ENCODE measurements at regions not wholly inside any gene's neighbourhood (a gene's known extent, or its start where the extent isn't known, plus 50 kb on each side); places are given as distances from the start of the nearest gene placed in this dataset.

DNA sequence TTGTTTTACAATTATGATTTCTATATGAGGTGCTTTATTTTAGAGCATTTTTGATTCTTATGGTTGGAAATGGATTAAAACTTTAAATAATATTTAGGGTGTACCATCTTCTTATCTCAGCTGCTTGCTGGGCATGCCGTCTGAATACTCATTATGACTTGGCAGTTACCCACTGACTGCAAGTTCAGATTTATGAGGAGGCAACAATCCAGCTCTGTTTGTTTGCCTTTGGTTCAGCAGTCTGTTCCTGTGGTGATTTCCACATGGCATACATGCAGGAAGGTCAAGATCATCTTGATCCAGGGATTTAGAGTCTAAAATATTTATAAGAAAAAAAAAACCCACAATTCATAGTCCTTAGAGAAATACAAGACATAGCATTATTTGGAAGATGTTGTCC lies 1254.5 kb upstream of the NUDT12 start:
- H3K4me3 ChIP-seq: no peak overlapping the region
- H3K9me3 ChIP-seq: no peaks in the 10 kb centered on the region
- no peak for ATAC-seq (ENCODE audit: low FRiP score in 2 of 2)
- DNase-seq: no peak
- no peaks in the 10 kb centered on the region for H3K4me1 ChIP-seq
- no peak overlapping the region for H3K27ac ChIP-seq
- TF ChIP-seq POLR2A (IDR thresholded peaks at IDR 0.05): no peak
- H3K27me3 ChIP-seq: no peaks in the 10 kb centered on the region
- no peaks in the 10 kb centered on the region for H3K36me3 ChIP-seq
- 53 to 58% methylated on average over 1 of the region's 1 CpG for WGBS, 2 donors

DNA sequence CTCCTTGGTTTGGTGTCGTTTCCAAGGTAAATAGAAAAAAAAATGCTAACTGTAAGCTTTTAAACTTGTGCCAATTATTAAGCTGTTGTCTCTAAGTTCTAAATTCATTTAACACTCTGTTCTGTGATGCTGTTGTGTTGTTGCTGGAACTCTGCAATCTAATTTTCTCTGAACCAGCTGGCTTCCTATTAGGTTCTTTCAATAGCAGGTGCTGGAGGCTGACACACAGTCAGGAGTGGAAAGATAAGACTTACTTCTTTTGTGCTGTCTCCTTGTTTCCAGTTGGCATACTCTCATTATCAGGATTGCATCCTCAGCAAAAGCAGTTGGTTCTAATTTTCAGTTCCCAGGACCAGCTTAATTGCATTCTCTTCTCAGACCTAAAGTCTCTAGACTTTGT lies 1252.6 kb upstream of the NUDT12 start:
- Histone ChIP-seq H3K4me3 (no peak overlapping the region), H3K4me1 (no peaks in the 10 kb centered on the region), H3K9me3 (no peaks in the 10 kb centered on the region), H3K27ac (no peak overlapping the region), H3K27me3 (no peaks in the 10 kb centered on the region), H3K36me3 (no peaks in the 10 kb centered on the region)
- ATAC-seq (ENCODE audit: low FRiP score in 2 of 2) (no peak), DNase-seq (no peak)
- TF ChIP-seq POLR2AphosphoS5 (IDR thresholded peaks at IDR 0.05) (no peak), EP300 (IDR thresholded peaks at IDR 0.05) (no peak), POLR2A (IDR thresholded peaks at IDR 0.05) (no peak)
- TF ChIP-seq, protein P1, sequence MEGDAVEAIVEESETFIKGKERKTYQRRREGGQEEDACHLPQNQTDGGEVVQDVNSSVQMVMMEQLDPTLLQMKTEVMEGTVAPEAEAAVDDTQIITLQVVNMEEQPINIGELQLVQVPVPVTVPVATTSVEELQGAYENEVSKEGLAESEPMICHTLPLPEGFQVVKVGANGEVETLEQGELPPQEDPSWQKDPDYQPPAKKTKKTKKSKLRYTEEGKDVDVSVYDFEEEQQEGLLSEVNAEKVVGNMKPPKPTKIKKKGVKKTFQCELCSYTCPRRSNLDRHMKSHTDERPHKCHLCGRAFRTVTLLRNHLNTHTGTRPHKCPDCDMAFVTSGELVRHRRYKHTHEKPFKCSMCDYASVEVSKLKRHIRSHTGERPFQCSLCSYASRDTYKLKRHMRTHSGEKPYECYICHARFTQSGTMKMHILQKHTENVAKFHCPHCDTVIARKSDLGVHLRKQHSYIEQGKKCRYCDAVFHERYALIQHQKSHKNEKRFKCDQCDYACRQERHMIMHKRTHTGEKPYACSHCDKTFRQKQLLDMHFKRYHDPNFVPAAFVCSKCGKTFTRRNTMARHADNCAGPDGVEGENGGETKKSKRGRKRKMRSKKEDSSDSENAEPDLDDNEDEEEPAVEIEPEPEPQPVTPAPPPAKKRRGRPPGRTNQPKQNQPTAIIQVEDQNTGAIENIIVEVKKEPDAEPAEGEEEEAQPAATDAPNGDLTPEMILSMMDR (IDR thresholded peaks at IDR 0.05): no peak
- WGBS, 2 donors: 29 to 30% methylated on average over 1 of the region's 1 CpG

- Histone ChIP-seq H3K4me1 (no peaks in the 10 kb centered on the region), H3K36me3 (no peaks in the 10 kb centered on the region), H3K27me3 (no peaks in the 10 kb centered on the region), H3K4me3 (no peak overlapping the region), H3K9me3 (no peaks in the 10 kb centered on the region), H3K27ac (no peak overlapping the region)
- TF ChIP-seq POLR2A (IDR thresholded peaks at IDR 0.05): no peak
- no peak for TF ChIP-seq POLR2AphosphoS5 (IDR thresholded peaks at IDR 0.05)
- TF ChIP-seq, protein P1 (IDR thresholded peaks at IDR 0.05): no peak
- no peak for TF ChIP-seq EP300 (IDR thresholded peaks at IDR 0.05)
- DNase-seq: no peak
- WGBS, 2 donors: 73 to 77% methylated on average over 4 of the region's 4 CpGs
- ATAC-seq (ENCODE audit: low FRiP score in 2 of 2): no peak
These were observed 1238.0 kb upstream of the NUDT12 start for GRCh38 chr5:104800440-104801048.

- Histone ChIP-seq H3K27me3 (no peaks in the 10 kb centered on the region), H3K4me3 (no peak overlapping the region), H3K9me3 (no peaks in the 10 kb centered on the region), H3K27ac (no peak overlapping the region), H3K36me3 (no peaks in the 10 kb centered on the region), H3K4me1 (no peaks in the 10 kb centered on the region)
- DNase-seq: no peak
- no peak for TF ChIP-seq POLR2AphosphoS5 (IDR thresholded peaks at IDR 0.05)
- no peak for TF ChIP-seq EP300 (IDR thresholded peaks at IDR 0.05)
- TF ChIP-seq POLR2A (IDR thresholded peaks at IDR 0.05): no peak
- TF ChIP-seq, protein P1 (IDR thresholded peaks at IDR 0.05): no peak
- no peak for ATAC-seq (ENCODE audit: low FRiP score in 2 of 2)
These were observed 1231.1 kb upstream of the NUDT12 start for GRCh38 chr5:104793755-104794080.

DNA sequence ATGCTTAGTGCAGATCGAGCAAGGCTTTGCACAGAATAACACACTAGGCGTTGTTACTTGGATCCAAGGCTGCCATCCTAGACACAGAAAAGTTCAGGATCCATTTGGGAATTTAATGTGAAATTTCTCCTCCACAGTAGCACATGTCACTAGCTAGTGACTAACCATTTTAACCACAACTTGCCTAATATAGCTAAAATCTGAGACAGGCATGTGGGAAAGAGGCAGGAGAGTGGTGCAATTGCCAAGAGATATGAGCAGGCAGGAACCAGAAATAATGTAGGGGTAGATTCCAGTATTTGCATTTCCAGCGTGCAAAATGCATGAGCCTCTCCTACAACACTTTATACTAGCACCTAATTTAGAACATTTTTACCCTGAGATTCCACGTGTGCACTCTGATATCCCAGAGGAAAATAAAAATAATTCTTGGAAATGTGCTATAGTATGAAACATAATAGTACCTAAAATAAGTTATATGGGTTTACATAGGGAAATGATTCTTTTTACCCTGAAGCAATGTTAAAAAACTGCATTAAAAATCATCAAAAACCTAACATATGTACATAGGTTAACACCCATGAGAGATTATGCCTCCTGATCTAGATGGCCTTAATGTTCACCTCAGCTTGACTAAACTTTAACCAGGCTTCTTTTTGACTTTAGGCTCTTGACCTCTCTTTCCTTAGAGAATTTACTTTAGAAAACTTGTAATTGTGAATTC lies 1230.6 kb upstream of the NUDT12 start:
- Histone ChIP-seq H3K36me3 (no peaks in the 10 kb centered on the region), H3K4me1 (no peaks in the 10 kb centered on the region), H3K27ac (no peak overlapping the region), H3K4me3 (no peak overlapping the region), H3K9me3 (no peaks in the 10 kb centered on the region), H3K27me3 (no peaks in the 10 kb centered on the region)
- TF ChIP-seq POLR2A (IDR thresholded peaks at IDR 0.05) (no peak), EP300 (IDR thresholded peaks at IDR 0.05) (no peak), POLR2AphosphoS5 (IDR thresholded peaks at IDR 0.05) (no peak)
- TF ChIP-seq, protein P1 (IDR thresholded peaks at IDR 0.05): no peak
- ATAC-seq (ENCODE audit: low FRiP score in 2 of 2): no peak
- 46 to 54% methylated on average over 4 of the region's 4 CpGs for WGBS, 2 donors
- DNase-seq: no peak
